Loucy (cell line): ENCODE measurements at regions not wholly inside any gene's neighbourhood (a gene's known extent, or its start where the extent isn't known, plus 50 kb on each side); places are given as distances from the start of the nearest gene placed in this dataset.

ENCODE experiments used
- EZH2phosphoT487 ChIP-seq: fragments of 200-600 bp; IDR thresholded peaks from 2 replicates; pipeline ENCODE4 v1.6.1; 2018; ENCODE audit warnings: antibody characterized with exemption, mild to moderate bottlenecking, moderate library complexity, borderline replicate concordance
- TF ChIP-seq, protein P1 (sequence below): fragments of 200-600 bp; sonication (generic); conservative IDR thresholded peaks from 2 replicates; pipeline ENCODE4 v1.5.1; 2014; ENCODE audit warnings: mild to moderate bottlenecking, antibody characterized with exemption, low read length

DNA sequence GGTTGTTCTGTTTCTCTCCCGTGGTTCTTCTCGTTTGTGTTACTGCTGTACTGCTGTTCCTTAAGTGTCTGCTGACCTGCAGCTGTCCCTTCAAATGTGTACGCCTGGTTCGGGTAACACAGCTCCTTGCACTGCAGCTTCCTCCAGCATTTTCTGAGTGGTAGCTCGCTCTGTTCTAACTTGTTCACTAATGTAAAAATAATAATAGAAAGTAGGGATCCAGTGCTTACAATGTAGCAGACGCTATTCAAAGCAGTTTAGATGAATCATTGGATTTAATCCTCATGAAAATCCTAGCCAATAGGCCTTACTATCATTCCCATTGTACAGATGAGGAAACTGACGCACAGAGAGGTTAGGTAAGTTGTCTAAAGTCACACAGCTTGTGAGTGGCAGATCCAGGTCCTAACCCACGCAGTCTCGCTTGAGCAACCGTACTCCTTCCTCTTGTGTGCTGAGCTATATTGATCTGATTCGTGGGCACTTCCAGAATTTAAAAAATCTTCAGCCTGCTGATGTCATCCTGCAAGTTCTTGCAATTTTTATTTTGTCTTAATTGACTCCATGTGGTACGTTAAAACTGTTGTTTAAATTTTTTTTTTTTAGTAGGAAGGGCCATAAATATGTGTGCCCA is 448.2 kb upstream of the FAT1 start:
- TF ChIP-seq, protein P1, sequence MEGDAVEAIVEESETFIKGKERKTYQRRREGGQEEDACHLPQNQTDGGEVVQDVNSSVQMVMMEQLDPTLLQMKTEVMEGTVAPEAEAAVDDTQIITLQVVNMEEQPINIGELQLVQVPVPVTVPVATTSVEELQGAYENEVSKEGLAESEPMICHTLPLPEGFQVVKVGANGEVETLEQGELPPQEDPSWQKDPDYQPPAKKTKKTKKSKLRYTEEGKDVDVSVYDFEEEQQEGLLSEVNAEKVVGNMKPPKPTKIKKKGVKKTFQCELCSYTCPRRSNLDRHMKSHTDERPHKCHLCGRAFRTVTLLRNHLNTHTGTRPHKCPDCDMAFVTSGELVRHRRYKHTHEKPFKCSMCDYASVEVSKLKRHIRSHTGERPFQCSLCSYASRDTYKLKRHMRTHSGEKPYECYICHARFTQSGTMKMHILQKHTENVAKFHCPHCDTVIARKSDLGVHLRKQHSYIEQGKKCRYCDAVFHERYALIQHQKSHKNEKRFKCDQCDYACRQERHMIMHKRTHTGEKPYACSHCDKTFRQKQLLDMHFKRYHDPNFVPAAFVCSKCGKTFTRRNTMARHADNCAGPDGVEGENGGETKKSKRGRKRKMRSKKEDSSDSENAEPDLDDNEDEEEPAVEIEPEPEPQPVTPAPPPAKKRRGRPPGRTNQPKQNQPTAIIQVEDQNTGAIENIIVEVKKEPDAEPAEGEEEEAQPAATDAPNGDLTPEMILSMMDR = no peak
- no peak for TF ChIP-seq EZH2phosphoT487
